Eye (tissue), 1 donor: ENCODE measurements at regions not wholly inside any gene's neighbourhood (a gene's known extent, or its start where the extent isn't known, plus 50 kb on each side); places are given as distances from the start of the nearest gene placed in this dataset.
A peak's percentile ranks its signal among the peaks of the same experiment; 100 is the strongest.

Experiments used
- DNase-seq: peaks from one replicate; pipeline ENCODE4 v3.0.0-alpha.2; 2015

- DNase-seq, result no peak
Observed at GRCh38 chr13:29946093-29946492, 95.7 kb upstream of the UBL3 start.

GRCh38 chr13:29943686-29944085 is 93.3 kb upstream of the UBL3 start:
- no peak for DNase-seq

GRCh38 chr13:29943273-29943672 is 92.9 kb upstream of the UBL3 start:
- no peak for DNase-seq

GRCh38 chr13:29940715-29941114 is 90.3 kb upstream of the UBL3 start:
- DNase-seq, result no peak

- no peak for DNase-seq
Observed at GRCh38 chr13:29939158-29939557, 88.7 kb upstream of the UBL3 start.

GRCh38 chr13:29937841-29938240 is 87.4 kb upstream of the UBL3 start:
- DNase-seq, result no peak

- DNase-seq, result no peak
Observed at GRCh38 chr13:29937379-29937778, 87.0 kb upstream of the UBL3 start.

- no peak for DNase-seq
Observed at GRCh38 chr13:29936956-29937355, 86.5 kb upstream of the UBL3 start.

- DNase-seq, result no peak
Observed at GRCh38 chr13:29936051-29936813, 85.8 kb upstream of the UBL3 start.

GRCh38 chr13:29935309-29935981 is 85.0 kb upstream of the UBL3 start:
- DNase-seq, result no peak

GRCh38 chr13:29934531-29935308 is 84.3 kb upstream of the UBL3 start:
- no peak for DNase-seq

- no peak for DNase-seq
Observed at GRCh38 chr13:29933401-29933800, 83.0 kb upstream of the UBL3 start.

GRCh38 chr13:29931696-29932095 is 81.3 kb upstream of the UBL3 start:
- DNase-seq, result no peak

GRCh38 chr13:29929062-29929847 is 78.8 kb upstream of the UBL3 start:
- DNase-seq, result no peak

- no peak for DNase-seq
Observed at GRCh38 chr13:29926098-29926476, 75.7 kb upstream of the UBL3 start.

GRCh38 chr13:29925457-29926097 is 75.2 kb upstream of the UBL3 start:
- DNase-seq, result peak; percentile 66

GRCh38 chr13:29924482-29925350 is 74.3 kb upstream of the UBL3 start:
- peak; percentile 56 for DNase-seq

GRCh38 chr13:29923554-29924481 is 73.4 kb upstream of the UBL3 start:
- peak; percentile 80 for DNase-seq

GRCh38 chr13:29922896-29923295 is 72.5 kb upstream of the UBL3 start:
- DNase-seq, result no peak

- DNase-seq, result no peak
Observed at GRCh38 chr13:29922281-29922821, 71.9 kb upstream of the UBL3 start.
